ENCODE measurements at regions not wholly inside any gene's neighbourhood (a gene's known extent, or its start where the extent isn't known, plus 50 kb on each side); places are given as distances from the start of the nearest gene placed in this dataset.

GRCh38 chr5:56346044-56346710 lies 113.0 kb upstream of the ANKRD55 start:
- no peak for TF ChIP-seq CTCF (IDR thresholded peaks at IDR 0.05; ENCODE audit: insufficient read depth, low read length, poor library complexity, severe bottlenecking)
- no peaks in the 10 kb centered on the region for H3K36me3 ChIP-seq (ENCODE audit: control insufficient read depth, insufficient read depth, low read length)
- DNase-seq (ENCODE audit: low read depth) = no peak
- no peaks in the 10 kb centered on the region for H3K27me3 ChIP-seq (ENCODE audit: control insufficient read depth, insufficient read depth, low read length)
- no peak overlapping the region for H3K4me3 ChIP-seq (ENCODE audit: low read depth, low read length)

DNA sequence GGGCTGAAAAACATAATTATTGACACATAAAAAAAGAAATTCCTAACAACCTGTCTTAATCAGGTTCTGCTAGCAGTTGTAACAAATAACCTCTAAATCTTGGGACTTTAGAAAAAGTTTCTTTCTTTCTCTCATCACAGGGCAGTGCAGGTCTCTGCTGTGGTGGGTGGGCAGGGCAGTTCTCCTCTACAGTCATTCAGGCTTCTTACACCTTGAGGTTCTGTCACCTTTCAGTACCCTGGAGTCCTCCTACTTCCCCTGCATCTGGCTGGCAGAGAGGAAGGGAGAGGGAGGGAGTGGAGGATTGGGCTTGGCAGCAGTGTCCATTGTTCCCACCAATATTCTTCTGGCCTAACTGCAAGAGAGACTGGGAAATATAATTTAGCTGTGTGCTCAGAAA lies 112.2 kb upstream of the ANKRD55 start:
- no peak for TF ChIP-seq CTCF (IDR thresholded peaks at IDR 0.05; ENCODE audit: insufficient read depth, low read length, poor library complexity, severe bottlenecking)
- Histone ChIP-seq H3K27me3 (ENCODE audit: control insufficient read depth, insufficient read depth, low read length) (no peaks in the 10 kb centered on the region), H3K36me3 (ENCODE audit: control insufficient read depth, insufficient read depth, low read length) (no peaks in the 10 kb centered on the region), H3K4me3 (ENCODE audit: low read depth, low read length) (no peak overlapping the region)
- DNase-seq (ENCODE audit: low read depth) = no peak

DNA sequence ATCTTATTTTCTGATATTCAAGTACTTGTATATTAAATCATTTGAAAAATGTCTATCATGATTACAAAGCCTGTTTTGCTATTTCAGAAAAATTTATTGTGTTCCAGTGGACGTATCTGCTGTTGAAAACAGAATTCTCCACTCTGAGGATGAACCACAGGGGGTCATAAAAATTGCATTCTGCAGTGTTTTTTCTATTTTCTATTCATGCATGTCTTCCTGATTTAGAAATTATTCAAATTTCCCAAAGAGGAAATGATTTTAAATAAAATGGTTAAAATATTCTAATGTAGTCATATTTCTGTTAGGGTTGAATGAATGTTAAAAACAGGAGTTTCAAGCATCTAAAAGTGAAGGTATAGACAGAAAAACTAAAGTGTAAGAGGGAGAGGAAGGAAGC lies 111.5 kb upstream of the ANKRD55 start:
- H3K36me3 ChIP-seq (ENCODE audit: control insufficient read depth, insufficient read depth, low read length) = no peaks in the 10 kb centered on the region
- H3K4me3 ChIP-seq (ENCODE audit: low read depth, low read length) = no peak overlapping the region
- DNase-seq (ENCODE audit: low read depth) = no peak
- no peak for TF ChIP-seq CTCF (IDR thresholded peaks at IDR 0.05; ENCODE audit: insufficient read depth, low read length, poor library complexity, severe bottlenecking)
- H3K27me3 ChIP-seq (ENCODE audit: control insufficient read depth, insufficient read depth, low read length) = no peaks in the 10 kb centered on the region

DNA sequence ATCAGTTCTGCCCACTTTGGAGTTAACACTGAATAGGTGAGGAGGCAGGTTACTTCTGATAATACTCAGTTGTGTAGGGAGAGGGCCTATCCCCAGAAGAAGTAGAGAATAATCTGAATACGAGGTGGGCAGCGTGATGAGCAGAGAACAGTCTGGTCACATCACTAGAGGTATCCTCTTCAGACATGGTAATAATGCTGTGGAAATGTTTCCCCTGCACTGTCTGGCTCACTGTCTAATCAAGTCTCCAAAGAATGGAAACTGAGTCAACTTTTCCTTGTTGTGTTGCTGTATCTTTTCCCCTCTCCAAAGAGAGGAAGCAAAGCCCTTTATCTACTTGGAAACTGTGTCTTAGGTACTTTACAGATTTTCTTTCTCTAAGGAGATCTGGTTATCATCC lies 110.9 kb upstream of the ANKRD55 start:
- H3K4me3 ChIP-seq (ENCODE audit: low read depth, low read length) = no peak overlapping the region
- no peak for DNase-seq (ENCODE audit: low read depth)
- no peaks in the 10 kb centered on the region for H3K27me3 ChIP-seq (ENCODE audit: control insufficient read depth, insufficient read depth, low read length)
- no peaks in the 10 kb centered on the region for H3K36me3 ChIP-seq (ENCODE audit: control insufficient read depth, insufficient read depth, low read length)
- TF ChIP-seq CTCF (IDR thresholded peaks at IDR 0.05; ENCODE audit: insufficient read depth, low read length, poor library complexity, severe bottlenecking) = no peak

DNA sequence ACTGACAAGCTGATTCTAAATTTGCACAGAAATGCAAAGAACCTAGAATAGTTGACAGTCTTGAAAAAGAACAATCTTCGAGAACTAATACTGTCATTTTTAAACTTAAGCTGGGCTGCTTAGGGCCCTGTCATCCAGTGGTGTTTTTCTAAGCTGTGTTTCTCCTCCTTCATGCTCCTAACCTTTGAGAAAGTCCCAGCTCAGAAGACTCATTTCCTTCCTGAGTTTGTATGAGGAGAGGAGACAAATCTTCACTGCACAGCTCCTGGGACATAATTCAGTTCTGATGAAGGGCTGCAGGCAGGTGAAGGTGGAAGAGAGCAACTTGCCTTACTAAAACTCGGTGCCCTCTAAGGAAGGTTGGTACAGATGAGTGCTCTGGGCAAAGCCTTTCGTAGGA lies 109.5 kb upstream of the ANKRD55 start:
- TF ChIP-seq CTCF (IDR thresholded peaks at IDR 0.05; ENCODE audit: insufficient read depth, low read length, poor library complexity, severe bottlenecking) = no peak
- no peak for DNase-seq (ENCODE audit: low read depth)
- H3K36me3 ChIP-seq (ENCODE audit: control insufficient read depth, insufficient read depth, low read length) = no peaks in the 10 kb centered on the region
- no peaks in the 10 kb centered on the region for H3K27me3 ChIP-seq (ENCODE audit: control insufficient read depth, insufficient read depth, low read length)
- H3K4me3 ChIP-seq (ENCODE audit: low read depth, low read length) = no peak overlapping the region
